H9 (cell line): ENCODE measurements at regions not wholly inside any gene's neighbourhood (a gene's known extent, or its start where the extent isn't known, plus 50 kb on each side); places are given as distances from the start of the nearest gene placed in this dataset.

ENCODE experiments used
- DNase-seq: peaks from one replicate; pipeline ENCODE4 v3.0.0-alpha.2; 2017
- H2AFZ ChIP-seq: one replicate; pipeline ENCODE4 v1.6.1; 2013; ENCODE audit warnings: mild to moderate bottlenecking, low read length, control low read depth, moderate library complexity
- H2AK5ac ChIP-seq: 2 replicates; pipeline ENCODE4 v1.6.1; 2013; ENCODE audit warnings: low read length, control low read depth, mixed read lengths; ENCODE audit not compliant: insufficient read length
- H2BK120ac ChIP-seq: one replicate; pipeline ENCODE4 v1.6.1; 2013; ENCODE audit warnings: low read depth, mild to moderate bottlenecking, low read length, control low read depth, inconsistent platforms; ENCODE audit not compliant: poor library complexity, severe bottlenecking
- H2BK12ac ChIP-seq: 2 replicates; pipeline ENCODE4 v1.6.1; 2013; ENCODE audit warnings: low read length, control low read depth, mixed read lengths, low read depth; ENCODE audit not compliant: insufficient read length
- H2BK15ac ChIP-seq: 2 replicates; pipeline ENCODE4 v1.6.1; 2013; ENCODE audit warnings: low read depth, low read length, control low read depth
- H2BK20ac ChIP-seq: one replicate; pipeline ENCODE4 v1.6.1; 2013; ENCODE audit warnings: low read depth, mild to moderate bottlenecking, low read length, control low read depth, inconsistent platforms; ENCODE audit not compliant: poor library complexity, severe bottlenecking
- H2BK5ac ChIP-seq: 2 replicates; pipeline ENCODE4 v1.6.1; 2013; ENCODE audit warnings: low read length, control low read depth, mixed read lengths; ENCODE audit not compliant: insufficient read length
- H3K14ac ChIP-seq: 2 replicates; pipeline ENCODE4 v1.6.1; 2013; ENCODE audit warnings: low read length, control low read depth; ENCODE audit not compliant: insufficient read depth
- H3K18ac ChIP-seq: 2 replicates; pipeline ENCODE4 v1.6.1; 2013; ENCODE audit warnings: low read depth, mild to moderate bottlenecking, mixed read lengths, low read length, control low read depth; ENCODE audit not compliant: insufficient read length
- H3K23ac ChIP-seq: 2 replicates; pipeline ENCODE4 v1.6.1; 2013; ENCODE audit warnings: low read length, control low read depth, mixed read lengths, low read depth; ENCODE audit not compliant: insufficient read length
- H3K23me2 ChIP-seq: 2 replicates; pipeline ENCODE4 v1.6.1; 2013; ENCODE audit warnings: low read depth, mild to moderate bottlenecking, mixed read lengths, low read length, control low read depth; ENCODE audit not compliant: insufficient read length, poor library complexity, severe bottlenecking
- H3K27ac ChIP-seq: 2 replicates; pipeline ENCODE4 v1.5.1; 2013; ENCODE audit warnings: low read length, control low read depth, mixed read lengths, low read depth; ENCODE audit not compliant: insufficient read length
- H3K27me3 ChIP-seq: 2 replicates; pipeline ENCODE4 v1.6.1; 2013; ENCODE audit warnings: low read length, control low read depth, inconsistent platforms; ENCODE audit not compliant: insufficient read depth
- H3K4ac ChIP-seq: 2 replicates; pipeline ENCODE4 v1.6.1; 2013; ENCODE audit warnings: low read depth, mild to moderate bottlenecking, control low read depth, inconsistent platforms, low read length, moderate library complexity
- H3K4me1 ChIP-seq: 2 replicates; pipeline ENCODE4 v1.6.1; 2013; ENCODE audit warnings: low read length, control low read depth, inconsistent platforms; ENCODE audit not compliant: insufficient read depth
- H3K4me2 ChIP-seq: 2 replicates; pipeline ENCODE4 v1.6.1; 2013; ENCODE audit warnings: low read length, control low read depth, mixed read lengths; ENCODE audit not compliant: insufficient read length, insufficient read depth
- H3K56ac ChIP-seq: 2 replicates; pipeline ENCODE4 v1.6.1; 2013; ENCODE audit warnings: low read depth, mild to moderate bottlenecking, mixed read lengths, low read length, control low read depth; ENCODE audit not compliant: insufficient read length
- H3K79me1 ChIP-seq: 2 replicates; pipeline ENCODE4 v1.6.1; 2013; ENCODE audit warnings: low read depth, mild to moderate bottlenecking, moderate library complexity, low read length, control low read depth, inconsistent platforms; ENCODE audit not compliant: insufficient read depth, poor library complexity, severe bottlenecking
- H3K79me2 ChIP-seq: 2 replicates; pipeline ENCODE4 v1.6.1; 2013; ENCODE audit warnings: low read length, control low read depth, inconsistent platforms; ENCODE audit not compliant: insufficient read depth
- H3K9ac ChIP-seq: 2 replicates; pipeline ENCODE4 v1.6.1; 2013; ENCODE audit warnings: low read length, control low read depth, mixed read lengths; ENCODE audit not compliant: insufficient read length; ENCODE audit errors: extremely low read depth
- H3K9me3 ChIP-seq: one replicate; pipeline ENCODE4 v1.6.1; 2013; ENCODE audit warnings: low read depth, low read length, inconsistent platforms; ENCODE audit not compliant: control insufficient read depth
- H3T11ph ChIP-seq: one replicate; pipeline ENCODE4 v1.6.1; 2013; ENCODE audit warnings: mild to moderate bottlenecking, low read length, control low read depth, inconsistent platforms
- H4K20me1 ChIP-seq: one replicate; pipeline ENCODE4 v1.6.1; 2013; ENCODE audit not compliant: control insufficient read depth, insufficient read length, insufficient read depth
- H4K5ac ChIP-seq: 2 replicates; pipeline ENCODE4 v1.6.1; 2013; ENCODE audit warnings: low read depth, mild to moderate bottlenecking, mixed read lengths, low read length, control low read depth; ENCODE audit not compliant: insufficient read length
- H4K8ac ChIP-seq: replicated peaks from 2 replicates; pipeline ENCODE4 v1.6.1; 2013; ENCODE audit warnings: low read length, control low read depth, mixed read lengths, low read depth; ENCODE audit not compliant: insufficient read length
- H4K91ac ChIP-seq: 2 replicates; pipeline ENCODE4 v1.6.1; 2013; ENCODE audit warnings: low read depth, mild to moderate bottlenecking, moderate library complexity, mixed read lengths, low read length, control low read depth; ENCODE audit not compliant: insufficient read length
- H3K27ac Mint-ChIP-seq, 3 experiments: 2 replicates in 2 of 3; 3 replicates in 1 of 3; pipeline ENCODE4 v1.8.0; 2020 to 2021; ENCODE audit warnings: mixed read lengths in 3 of 3, mild to moderate bottlenecking in 1 of 3, moderate library complexity in 1 of 3
- H3K27me3 Mint-ChIP-seq: 2 replicates; pipeline ENCODE4 v1.8.0; 2021; ENCODE audit warnings: low read depth, mild to moderate bottlenecking, moderate library complexity, mixed read lengths
- H3K36me3 Mint-ChIP-seq, 3 experiments: 2 replicates in 2 of 3; 3 replicates in 1 of 3; pipeline ENCODE4 v1.8.0; 2020 to 2021; ENCODE audit warnings: low read depth in 3 of 3, mixed read lengths in 3 of 3; ENCODE audit not compliant: insufficient read depth in 1 of 3
- H3K4me1 Mint-ChIP-seq, 2 experiments: 2 replicates each; pipeline ENCODE4 v1.8.0; 2020; ENCODE audit warnings: mixed read lengths in 2 of 2
- H3K4me3 Mint-ChIP-seq, 2 experiments: 2 replicates in 1 of 2; 3 replicates in 1 of 2; pipeline ENCODE4 v1.8.0; 2020 to 2021; ENCODE audit warnings: mild to moderate bottlenecking in 2 of 2, mixed read lengths in 2 of 2, moderate library complexity in 1 of 2
- H3K9me3 Mint-ChIP-seq, 2 experiments: 2 replicates in 1 of 2; 3 replicates in 1 of 2; pipeline ENCODE4 v1.8.0; 2020; ENCODE audit warnings: mild to moderate bottlenecking in 2 of 2, mixed read lengths in 2 of 2, moderate library complexity in 1 of 2
- WGBS: extraction: QIAGEN DNeasy Blood & Tissue Kit; methylation state at CpG from one replicate; pipeline ENCODE4 v1.1.7; 2013; ENCODE audit warnings: missing lambda C conversion rate, low lambda C conversion rate, mixed read lengths; ENCODE audit not compliant: insufficient read length; ENCODE audit errors: extremely low coverage; 5-methylcytosine and 5-hydroxymethylcytosine counted together
- TF ChIP-seq, protein P1 (sequence below): fragments of 200-600 bp; sonication (generic); conservative IDR thresholded peaks from 3 replicates; pipeline ENCODE4 v1.8.0; 2021; ENCODE audit warnings: antibody characterized with exemption, mild to moderate bottlenecking

- H2BK120ac ChIP-seq: no peak overlapping the region
- H3K9me3 ChIP-seq: no peaks in the 10 kb centered on the region
- H3K14ac ChIP-seq: no peak overlapping the region
- no peaks in the 10 kb centered on the region for H3K27me3 ChIP-seq
- no peak overlapping the region for H2AK5ac ChIP-seq
- no peaks in the 10 kb centered on the region for H3K36me3 Mint-ChIP-seq
- H3K27ac ChIP-seq: no peak overlapping the region
- H3K23me2 ChIP-seq: no peaks in the 10 kb centered on the region
- no peak overlapping the region for H3K4me2 ChIP-seq
- H2BK15ac ChIP-seq: no peak overlapping the region
- H3K79me1 ChIP-seq: no peaks in the 10 kb centered on the region
- H3K56ac ChIP-seq: no peak overlapping the region
- H3K79me2 ChIP-seq: no peaks in the 10 kb centered on the region
- H3K4me1 ChIP-seq: no peaks in the 10 kb centered on the region
- no peak overlapping the region for H3K9ac ChIP-seq
- no peak overlapping the region for H2BK20ac ChIP-seq
- H2AFZ ChIP-seq: no peak overlapping the region
- DNase-seq: no peak
- H3K4me3 Mint-ChIP-seq: no peak overlapping the region
- no peak overlapping the region for H3K27ac Mint-ChIP-seq
- no peak overlapping the region for H3K18ac ChIP-seq
- H2BK5ac ChIP-seq: no peak overlapping the region
- no peak overlapping the region for H4K5ac ChIP-seq
- peaks cover 9 to 10% of the 10 kb centered on the region in 2 experiments for H3K4me1 Mint-ChIP-seq
- no peaks in the 10 kb centered on the region for H4K20me1 ChIP-seq
- TF ChIP-seq, protein P1, sequence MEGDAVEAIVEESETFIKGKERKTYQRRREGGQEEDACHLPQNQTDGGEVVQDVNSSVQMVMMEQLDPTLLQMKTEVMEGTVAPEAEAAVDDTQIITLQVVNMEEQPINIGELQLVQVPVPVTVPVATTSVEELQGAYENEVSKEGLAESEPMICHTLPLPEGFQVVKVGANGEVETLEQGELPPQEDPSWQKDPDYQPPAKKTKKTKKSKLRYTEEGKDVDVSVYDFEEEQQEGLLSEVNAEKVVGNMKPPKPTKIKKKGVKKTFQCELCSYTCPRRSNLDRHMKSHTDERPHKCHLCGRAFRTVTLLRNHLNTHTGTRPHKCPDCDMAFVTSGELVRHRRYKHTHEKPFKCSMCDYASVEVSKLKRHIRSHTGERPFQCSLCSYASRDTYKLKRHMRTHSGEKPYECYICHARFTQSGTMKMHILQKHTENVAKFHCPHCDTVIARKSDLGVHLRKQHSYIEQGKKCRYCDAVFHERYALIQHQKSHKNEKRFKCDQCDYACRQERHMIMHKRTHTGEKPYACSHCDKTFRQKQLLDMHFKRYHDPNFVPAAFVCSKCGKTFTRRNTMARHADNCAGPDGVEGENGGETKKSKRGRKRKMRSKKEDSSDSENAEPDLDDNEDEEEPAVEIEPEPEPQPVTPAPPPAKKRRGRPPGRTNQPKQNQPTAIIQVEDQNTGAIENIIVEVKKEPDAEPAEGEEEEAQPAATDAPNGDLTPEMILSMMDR: no peak
- no peak overlapping the region for H3K4ac ChIP-seq
- H4K91ac ChIP-seq: no peak overlapping the region
- H4K8ac ChIP-seq: no peak overlapping the region
- H3K27me3 Mint-ChIP-seq: no peaks in the 10 kb centered on the region
- no peak overlapping the region for H3T11ph ChIP-seq
- WGBS: no CpG with 5 or more reads among the region's 1 CpG
- no peak overlapping the region for H2BK12ac ChIP-seq
- H3K23ac ChIP-seq: no peak overlapping the region
- no peaks in the 10 kb centered on the region for H3K9me3 Mint-ChIP-seq
These were observed 98.1 kb upstream of the GBE1 start for GRCh38 chr3:81859524-81859923.
